ENCODE measurements at regions not wholly inside any gene's neighbourhood (a gene's known extent, or its start where the extent isn't known, plus 50 kb on each side); places are given as distances from the start of the nearest gene placed in this dataset.

GRCh38 chr3:44021651-44022594 lies 219.8 kb upstream of the TOPAZ1 start:
- Mint-ChIP-seq H3K4me1 (ENCODE audit: low read depth) (peaks cover 23% of the 10 kb centered on the region), H3K27ac (peak overlapping the region; percentile 52), H3K36me3 (ENCODE audit: low read depth) (peaks cover 9% of the 10 kb centered on the region), H3K4me3 (peak overlapping the region; percentile 86), H3K9me3 (no peaks in the 10 kb centered on the region), H3K27me3 (ENCODE audit: insufficient read depth) (no peaks in the 10 kb centered on the region)
- TF ChIP-seq CTCF (IDR thresholded peaks at IDR 0.05), result no peak
- no peak for DNase-seq

GRCh38 chr3:44023961-44024593 lies 217.6 kb upstream of the TOPAZ1 start:
- DNase-seq, result no peak

GRCh38 chr3:44026220-44026865 lies 215.3 kb upstream of the TOPAZ1 start:
- no peak for TF ChIP-seq CTCF (IDR thresholded peaks at IDR 0.05)
- DNase-seq, result no peak
- Mint-ChIP-seq H3K4me3 (no peak overlapping the region), H3K27ac (no peak overlapping the region), H3K9me3 (no peaks in the 10 kb centered on the region), H3K4me1 (ENCODE audit: low read depth) (peaks cover 21% of the 10 kb centered on the region), H3K36me3 (ENCODE audit: low read depth) (no peaks in the 10 kb centered on the region), H3K27me3 (ENCODE audit: insufficient read depth) (no peaks in the 10 kb centered on the region)

More at GRCh38 chr3:44023961-44024593, 217.6 kb upstream of the TOPAZ1 start:
- H3K27ac Mint-ChIP-seq, result no peak overlapping the region
- no peak overlapping the region for H3K4me3 Mint-ChIP-seq
- H3K27me3 Mint-ChIP-seq (ENCODE audit: insufficient read depth), result no peaks in the 10 kb centered on the region
- peaks cover 18% of the 10 kb centered on the region for H3K4me1 Mint-ChIP-seq (ENCODE audit: low read depth)
- H3K9me3 Mint-ChIP-seq, result no peaks in the 10 kb centered on the region
- no peak for TF ChIP-seq CTCF (IDR thresholded peaks at IDR 0.05)
- no peaks in the 10 kb centered on the region; the same call in 1 of the 2 replicates for H3K36me3 Mint-ChIP-seq (ENCODE audit: low read depth)

GRCh38 chr3:44029100-44029499 lies 212.6 kb upstream of the TOPAZ1 start:
- Mint-ChIP-seq H3K27ac (no peak overlapping the region), H3K9me3 (no peaks in the 10 kb centered on the region), H3K27me3 (ENCODE audit: insufficient read depth) (no peaks in the 10 kb centered on the region; the same call in 1 of the 2 replicates), H3K36me3 (ENCODE audit: low read depth) (no peaks in the 10 kb centered on the region; the same call in 1 of the 2 replicates), H3K4me3 (no peak overlapping the region), H3K4me1 (ENCODE audit: low read depth) (peaks cover 8% of the 10 kb centered on the region)
- TF ChIP-seq CTCF (IDR thresholded peaks at IDR 0.05), result no peak
- DNase-seq, result no peak

- H3K36me3 Mint-ChIP-seq (ENCODE audit: low read depth), result no peaks in the 10 kb centered on the region; the same call in 1 of the 2 replicates
- H3K4me3 Mint-ChIP-seq, result no peak overlapping the region
- H3K27me3 Mint-ChIP-seq (ENCODE audit: insufficient read depth), result no peaks in the 10 kb centered on the region; the same call in 1 of the 2 replicates
- DNase-seq, result no peak
- H3K9me3 Mint-ChIP-seq, result no peaks in the 10 kb centered on the region
- no peak for TF ChIP-seq CTCF (IDR thresholded peaks at IDR 0.05)
- no peak overlapping the region for H3K27ac Mint-ChIP-seq
- H3K4me1 Mint-ChIP-seq (ENCODE audit: low read depth), result peaks cover 8% of the 10 kb centered on the region
Observed at GRCh38 chr3:44030285-44030684, 211.4 kb upstream of the TOPAZ1 start.
